ENCODE measurements at regions not wholly inside any gene's neighbourhood (a gene's known extent, or its start where the extent isn't known, plus 50 kb on each side); places are given as distances from the start of the nearest gene placed in this dataset.

GRCh38 chr10:43815181-43815885, 166.7 kb upstream of the ZNF32 start:
- no peak for TF ChIP-seq POLR2A (IDR thresholded peaks at IDR 0.05)
- intact Hi-C loops (cut with DNase I; ENCODE audit: low total_unique reads): no loop called here
- no peak for DNase-seq (ENCODE audit: low spot score in 2 of 2)
- no peak overlapping the region for H3K4me3 ChIP-seq (ENCODE audit: low read depth, poor library complexity, severe bottlenecking)
- 85 to 89% methylated on average over 2 of the region's 2 CpGs for WGBS, 2 donors

DNA sequence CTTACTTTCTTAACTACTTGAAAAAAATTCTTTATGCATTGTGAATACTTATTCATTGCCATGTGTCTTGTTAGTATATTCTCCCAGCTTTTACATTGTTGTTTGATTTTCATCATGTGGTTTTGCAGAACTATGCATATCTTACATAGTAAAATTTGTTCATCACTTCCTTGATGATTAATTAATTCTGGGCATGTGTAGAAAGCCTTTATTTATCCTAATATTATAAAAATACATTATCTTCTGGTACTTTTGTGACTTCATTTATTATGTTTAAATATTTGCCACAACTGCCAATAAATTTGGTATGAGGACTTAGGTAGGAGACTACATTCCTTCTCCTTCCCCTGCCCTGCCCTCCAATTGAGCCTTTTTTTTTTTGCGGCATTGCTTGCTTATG, 166.0 kb upstream of the ZNF32 start:
- no peak for DNase-seq (ENCODE audit: low spot score in 2 of 2)
- intact Hi-C loops (cut with DNase I; ENCODE audit: low total_unique reads): no loop called here
- H3K4me3 ChIP-seq (ENCODE audit: low read depth, poor library complexity, severe bottlenecking): no peak overlapping the region
- TF ChIP-seq, protein P1, sequence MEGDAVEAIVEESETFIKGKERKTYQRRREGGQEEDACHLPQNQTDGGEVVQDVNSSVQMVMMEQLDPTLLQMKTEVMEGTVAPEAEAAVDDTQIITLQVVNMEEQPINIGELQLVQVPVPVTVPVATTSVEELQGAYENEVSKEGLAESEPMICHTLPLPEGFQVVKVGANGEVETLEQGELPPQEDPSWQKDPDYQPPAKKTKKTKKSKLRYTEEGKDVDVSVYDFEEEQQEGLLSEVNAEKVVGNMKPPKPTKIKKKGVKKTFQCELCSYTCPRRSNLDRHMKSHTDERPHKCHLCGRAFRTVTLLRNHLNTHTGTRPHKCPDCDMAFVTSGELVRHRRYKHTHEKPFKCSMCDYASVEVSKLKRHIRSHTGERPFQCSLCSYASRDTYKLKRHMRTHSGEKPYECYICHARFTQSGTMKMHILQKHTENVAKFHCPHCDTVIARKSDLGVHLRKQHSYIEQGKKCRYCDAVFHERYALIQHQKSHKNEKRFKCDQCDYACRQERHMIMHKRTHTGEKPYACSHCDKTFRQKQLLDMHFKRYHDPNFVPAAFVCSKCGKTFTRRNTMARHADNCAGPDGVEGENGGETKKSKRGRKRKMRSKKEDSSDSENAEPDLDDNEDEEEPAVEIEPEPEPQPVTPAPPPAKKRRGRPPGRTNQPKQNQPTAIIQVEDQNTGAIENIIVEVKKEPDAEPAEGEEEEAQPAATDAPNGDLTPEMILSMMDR (IDR thresholded peaks at IDR 0.05): no peak
- WGBS, 2 donors: 75 to 86% methylated on average over 1 of the region's 1 CpG

DNA sequence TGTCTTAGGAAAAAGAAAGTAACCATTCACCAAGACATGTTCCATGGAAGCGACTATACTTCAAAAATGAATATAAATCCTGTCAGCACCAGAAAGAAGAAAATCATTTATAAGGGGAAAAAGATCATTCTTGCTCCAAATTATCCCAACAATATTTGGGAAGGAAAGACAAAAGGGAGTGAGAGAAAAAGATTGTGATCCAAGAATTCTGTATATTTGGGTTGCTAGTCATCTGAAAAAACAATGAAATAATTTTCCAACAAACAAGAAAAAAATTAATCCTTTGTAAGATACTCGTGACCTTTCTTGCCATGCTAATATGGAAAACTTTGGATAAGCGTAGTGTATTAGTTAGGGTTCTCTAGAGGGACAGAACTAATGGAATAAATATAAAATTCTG, 163.2 kb upstream of the ZNF32 start:
- no peak for DNase-seq (ENCODE audit: low spot score in 2 of 2)
- intact Hi-C loops (cut with DNase I; ENCODE audit: low total_unique reads): no loop called here
- WGBS, 2 donors: 62 to 71% methylated on average over 3 of the region's 3 CpGs

GRCh38 chr10:43809211-43809930, 160.7 kb upstream of the ZNF32 start:
- no peak overlapping the region for H3K4me3 ChIP-seq (ENCODE audit: low read depth, poor library complexity, severe bottlenecking)
- DNase-seq (ENCODE audit: low spot score in 2 of 2): no peak
- TF ChIP-seq, protein P1 (IDR thresholded peaks at IDR 0.05): no peak
- no peak for TF ChIP-seq POLR2A (IDR thresholded peaks at IDR 0.05)
- WGBS, 2 donors: 51 to 52% methylated on average over 8 of the region's 8 CpGs
- intact Hi-C loops (cut with DNase I; ENCODE audit: low total_unique reads): no loop called here

More for the DNA sequence above, 163.2 kb upstream of the ZNF32 start:
- H3K4me3 ChIP-seq (ENCODE audit: low read depth, poor library complexity, severe bottlenecking): no peak overlapping the region
- TF ChIP-seq, protein P1 (IDR thresholded peaks at IDR 0.05): no peak
- no peak for TF ChIP-seq POLR2A (IDR thresholded peaks at IDR 0.05)

DNA sequence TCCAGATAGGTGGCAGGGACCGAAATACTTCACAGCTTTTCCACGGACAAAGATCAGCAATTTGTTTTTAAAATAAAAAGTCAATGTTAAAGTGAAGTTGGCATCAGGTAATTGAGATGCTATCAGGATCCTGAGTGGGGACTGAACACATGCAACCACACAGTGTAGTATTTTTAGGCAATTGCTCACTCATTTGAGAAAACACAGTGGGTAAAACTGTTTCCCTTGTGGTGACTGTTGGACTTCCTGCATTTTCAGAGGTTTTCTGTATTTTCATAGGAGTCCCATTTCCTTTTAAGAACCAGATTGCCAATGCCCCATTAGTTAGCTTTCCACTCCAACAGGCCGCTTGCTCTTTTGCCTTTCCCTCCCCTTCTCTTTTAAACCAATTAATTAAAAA, 159.5 kb upstream of the ZNF32 start:
- no peak overlapping the region for H3K4me3 ChIP-seq (ENCODE audit: low read depth, poor library complexity, severe bottlenecking)
- TF ChIP-seq, protein P1 (IDR thresholded peaks at IDR 0.05): no peak
- TF ChIP-seq POLR2A (IDR thresholded peaks at IDR 0.05): no peak
- WGBS, 2 donors: 84 to 87% methylated on average over 3 of the region's 3 CpGs
- DNase-seq (ENCODE audit: low spot score in 2 of 2): no peak
- intact Hi-C loops (cut with DNase I; ENCODE audit: low total_unique reads): no loop called here

DNA sequence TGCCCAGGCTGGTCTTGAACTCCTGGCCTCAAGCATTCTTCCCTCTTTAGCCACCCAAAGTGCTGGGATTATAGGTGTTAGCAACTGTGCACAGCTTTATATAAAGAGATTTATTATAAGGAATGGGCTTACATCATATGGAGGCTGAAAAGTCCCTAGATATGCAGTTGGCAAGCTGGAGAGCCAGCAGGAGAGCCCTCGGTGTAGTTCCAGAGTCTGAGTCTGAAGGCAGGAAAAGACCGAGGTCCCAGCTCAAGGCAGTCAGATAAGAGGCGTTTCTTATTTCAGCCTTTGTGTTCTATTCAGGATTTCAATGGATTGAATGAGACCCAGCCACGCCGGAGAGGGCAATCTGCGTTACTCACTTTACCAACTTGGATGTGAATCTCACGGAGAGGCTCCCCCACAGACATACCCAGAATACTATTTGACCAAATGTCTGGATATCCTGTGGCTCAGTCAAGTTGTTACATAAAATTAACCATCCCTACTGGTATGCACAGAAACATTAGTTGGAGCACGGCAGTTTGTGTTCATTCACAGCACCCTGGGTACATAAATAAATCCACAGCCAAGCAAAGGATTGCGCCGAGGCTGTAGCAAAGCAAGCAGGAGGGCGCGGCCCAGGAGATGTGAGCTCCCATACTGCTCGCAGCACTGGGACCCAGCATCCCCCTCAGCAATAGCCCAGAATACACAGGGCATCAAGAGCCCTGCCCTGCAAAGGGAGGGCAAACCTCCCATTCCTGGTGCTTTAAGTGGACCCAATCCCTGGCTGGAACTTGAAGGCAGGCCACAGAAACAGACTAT, 158.4 kb upstream of the ZNF32 start:
- intact Hi-C loops (cut with DNase I; ENCODE audit: low total_unique reads): no loop called here
- WGBS, 2 donors: 93 to 94% methylated on average over 13 of the region's 13 CpGs
- H3K4me3 ChIP-seq (ENCODE audit: low read depth, poor library complexity, severe bottlenecking): no peak overlapping the region
- DNase-seq (ENCODE audit: low spot score in 2 of 2): no peak
- TF ChIP-seq POLR2A (IDR thresholded peaks at IDR 0.05): no peak
- TF ChIP-seq, protein P1 (IDR thresholded peaks at IDR 0.05): no peak
